ENCODE measurements at regions not wholly inside any gene's neighbourhood (a gene's known extent, or its start where the extent isn't known, plus 50 kb on each side); places are given as distances from the start of the nearest gene placed in this dataset.
A peak's percentile ranks its signal among the peaks of the same experiment; 100 is the strongest.
"Not testable (repeated sequence)": the region's sequence is repeated elsewhere in the genome, so short reads cannot be mapped to it uniquely, and the experiment has no call there.

DNA sequence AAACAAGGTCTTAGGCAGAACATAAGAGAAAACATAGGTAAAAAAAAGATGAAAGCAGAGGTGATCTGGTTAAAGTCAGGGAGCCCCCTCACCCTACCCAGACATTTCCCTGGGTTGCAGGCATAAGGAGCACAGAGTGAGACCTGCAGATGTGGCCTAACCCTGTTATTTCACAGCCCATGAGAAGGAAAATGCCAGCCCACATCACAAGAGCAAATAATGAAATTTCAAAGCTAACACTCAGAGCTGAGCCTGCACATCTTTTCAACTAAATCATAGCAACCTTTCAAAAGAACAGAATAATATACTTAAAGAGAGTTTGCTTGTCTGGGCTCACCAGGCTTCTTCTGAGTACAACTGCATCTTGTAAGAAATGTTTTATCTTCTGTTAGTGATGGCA lies 295.4 kb downstream of the RPAP3 start:
- no peak for DNase-seq (ENCODE audit: low read depth in 2 of 2)

DNA sequence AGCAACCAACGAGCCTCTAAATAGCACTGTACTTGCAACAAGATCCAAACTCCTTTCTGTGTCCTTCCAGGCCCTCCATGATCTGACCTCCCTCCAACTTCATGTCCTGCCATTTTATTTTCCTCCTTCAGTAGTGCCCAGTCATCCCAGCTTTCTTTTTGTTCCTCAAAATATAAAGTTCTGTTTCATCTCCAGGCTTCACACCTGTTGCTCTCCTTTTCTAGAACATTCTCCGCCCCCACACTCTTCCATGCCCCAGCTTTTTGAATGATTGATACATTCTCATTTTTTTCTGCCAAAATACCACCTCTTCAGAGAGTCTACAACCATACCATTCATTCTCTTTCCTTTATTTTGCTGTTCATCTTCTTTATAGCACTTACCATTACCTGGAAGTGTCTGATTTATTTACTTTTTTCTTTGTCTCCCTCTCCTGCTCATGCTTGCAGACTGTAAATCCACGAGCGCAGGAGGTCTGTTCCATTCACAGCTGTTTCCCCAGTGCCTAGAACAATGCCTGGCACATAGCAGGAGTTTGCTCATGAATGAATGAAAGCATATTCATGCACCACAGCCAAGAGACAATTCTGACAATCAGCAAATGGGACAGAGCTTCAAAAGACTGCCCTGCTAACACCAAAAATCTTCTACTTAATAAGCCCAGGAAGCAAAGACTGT lies 296.4 kb downstream of the RPAP3 start:
- DNase-seq (ENCODE audit: low read depth in 2 of 2), result no peak

DNA sequence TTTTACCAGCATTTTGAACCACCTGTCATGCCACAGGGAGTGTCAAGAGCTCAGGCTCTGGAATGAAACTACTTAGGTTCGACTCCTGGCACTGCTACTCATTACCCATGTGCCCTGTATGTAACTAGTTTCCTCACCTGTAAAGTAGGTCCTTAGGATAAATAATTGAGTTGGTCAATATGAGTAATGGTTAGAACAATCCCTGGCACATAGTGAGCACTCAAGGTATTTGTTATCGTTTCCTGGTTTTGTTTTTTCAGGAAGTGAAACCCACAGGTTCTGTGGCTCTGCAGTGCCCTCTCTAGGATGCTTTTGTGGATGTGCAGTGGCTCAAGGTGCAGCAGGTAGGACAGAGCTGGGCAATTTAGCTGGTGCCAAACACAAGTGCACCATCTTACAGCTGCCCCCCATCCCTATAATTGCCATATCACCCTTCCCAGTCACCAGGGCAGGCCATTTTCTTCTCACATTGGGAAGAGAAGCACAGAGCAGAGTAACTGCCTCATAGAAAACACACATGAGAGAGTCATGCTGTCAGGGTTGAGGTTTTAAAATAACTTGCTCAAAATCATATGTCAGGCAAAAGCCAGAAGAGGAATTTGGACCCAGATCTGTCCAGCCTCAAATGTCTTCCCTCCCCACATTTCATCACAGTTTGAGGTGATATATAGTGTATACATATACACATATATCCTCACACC lies 297.5 kb downstream of the RPAP3 start:
- DNase-seq (ENCODE audit: low read depth in 2 of 2), result no peak

DNA sequence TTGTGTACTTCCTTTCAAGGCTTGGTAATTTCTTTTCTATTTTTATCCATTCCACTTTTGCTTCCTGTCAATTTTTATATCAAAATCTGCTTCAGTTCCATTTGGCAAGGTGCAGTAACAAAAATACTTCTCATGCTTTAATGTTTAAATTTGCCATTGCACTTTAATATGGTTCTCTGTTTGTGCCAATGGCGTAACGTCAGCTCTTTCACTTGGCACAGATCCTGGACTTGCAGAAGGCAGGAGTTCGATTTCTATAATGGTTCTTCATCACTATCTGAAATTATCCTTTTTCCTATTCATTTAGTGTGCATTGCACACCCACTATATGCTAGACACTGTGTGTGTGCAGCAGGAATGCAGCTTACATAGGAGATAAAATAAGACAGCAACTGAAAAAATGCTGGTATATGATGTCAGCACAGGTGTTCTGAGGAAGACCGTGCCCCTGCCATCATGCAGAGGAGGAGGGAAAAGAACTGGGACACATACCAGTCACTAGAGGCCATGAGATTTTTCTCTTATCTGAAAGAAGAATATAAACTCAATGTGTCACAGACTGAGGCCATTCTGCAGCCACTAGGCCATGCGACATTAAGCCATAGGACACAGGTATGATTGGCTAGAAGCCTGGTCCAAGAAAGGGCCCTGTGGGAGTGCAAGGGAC lies 298.2 kb downstream of the RPAP3 start:
- DNase-seq (ENCODE audit: low read depth in 2 of 2), result no peak

DNA sequence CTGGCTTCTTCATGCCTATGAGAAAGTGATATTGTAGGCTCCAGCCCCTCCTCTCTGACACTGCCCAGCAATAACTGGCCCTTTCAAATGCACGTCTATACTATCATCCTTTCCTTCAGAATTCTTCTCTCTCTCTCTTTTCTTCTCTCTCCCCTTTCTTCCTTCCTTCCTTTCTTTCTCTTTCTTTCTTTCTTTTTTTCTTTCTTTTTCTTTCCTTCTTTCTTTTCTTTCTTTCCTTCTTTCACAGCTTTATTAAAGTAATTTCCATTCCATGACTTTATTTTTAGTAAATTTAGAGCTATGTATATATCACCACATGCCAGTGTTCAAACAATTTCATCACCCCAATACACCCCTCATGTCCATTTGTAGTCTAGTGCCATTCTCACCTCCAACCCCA lies 302.1 kb downstream of the RPAP3 start:
- no peak for DNase-seq (ENCODE audit: low read depth in 2 of 2)

DNA sequence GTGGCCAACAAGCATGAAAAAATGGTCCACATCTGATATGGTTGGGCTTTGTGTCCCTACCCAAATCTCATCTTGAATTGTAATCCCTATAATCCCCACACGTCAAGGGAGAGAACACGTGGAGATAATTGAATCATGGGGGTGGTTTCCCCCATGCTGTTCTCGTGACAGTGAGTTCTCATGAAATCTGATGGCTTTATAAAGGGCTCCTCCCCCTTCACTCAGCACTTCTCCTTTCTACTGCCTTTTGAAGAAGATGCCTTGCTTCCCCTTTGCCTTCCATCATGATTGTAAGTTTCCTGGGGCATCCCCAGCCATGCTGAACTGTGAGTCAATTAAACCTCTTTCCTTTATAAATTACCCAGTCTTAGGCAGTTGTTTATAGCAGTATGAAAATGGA lies 304.6 kb downstream of the RPAP3 start:
- DNase-seq (ENCODE audit: low read depth in 2 of 2), result not testable (repeated sequence)

DNA sequence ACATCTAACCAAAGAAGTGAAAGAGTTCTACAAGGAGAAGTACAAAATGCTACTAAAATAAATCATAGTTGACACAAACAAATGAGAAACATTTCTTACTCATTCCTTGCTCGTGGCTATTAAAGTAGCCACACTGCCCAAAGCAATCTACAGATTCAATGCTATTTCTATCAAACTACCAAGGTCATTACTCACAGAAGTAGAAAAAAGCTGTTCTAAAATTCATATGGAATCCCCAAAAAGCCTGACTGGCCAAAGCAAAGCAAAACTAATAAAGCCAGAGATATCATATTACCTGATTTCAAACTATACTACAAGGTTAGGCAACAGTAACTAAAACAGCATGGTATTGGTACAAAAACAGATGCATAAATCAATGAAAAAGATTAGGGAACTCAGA lies 305.6 kb downstream of the RPAP3 start:
- no peak for DNase-seq (ENCODE audit: low read depth in 2 of 2)

DNA sequence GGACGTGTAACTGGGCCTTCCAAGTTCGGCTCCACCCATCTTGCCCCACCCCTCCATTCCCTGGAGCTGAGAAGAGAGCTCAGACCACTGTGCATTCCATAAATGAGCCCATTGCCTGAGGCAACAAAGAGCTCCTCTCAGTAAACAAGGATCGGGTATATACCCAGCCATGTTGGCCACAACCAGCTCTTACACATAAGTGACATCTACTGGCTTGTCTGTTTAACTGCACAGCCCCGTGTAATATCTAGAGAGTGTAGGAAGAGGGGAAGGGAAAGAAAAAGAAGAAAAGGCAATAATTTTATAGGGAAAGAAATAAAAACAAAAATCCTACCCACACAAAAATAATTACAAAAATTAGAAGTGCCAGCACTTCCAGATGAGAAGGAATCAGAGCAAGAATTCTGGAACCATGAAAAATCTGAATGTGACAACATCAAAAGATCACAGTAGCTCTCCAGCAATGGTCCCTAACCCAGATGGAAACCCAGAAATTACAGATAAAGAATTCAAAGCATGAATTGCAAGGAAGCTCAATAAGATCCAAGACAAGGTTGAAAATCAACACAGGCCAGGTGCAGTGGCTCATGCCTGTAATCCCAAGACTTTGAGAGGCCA lies 308.1 kb downstream of the RPAP3 start:
- DNase-seq (ENCODE audit: low read depth in 2 of 2), result no peak

DNA sequence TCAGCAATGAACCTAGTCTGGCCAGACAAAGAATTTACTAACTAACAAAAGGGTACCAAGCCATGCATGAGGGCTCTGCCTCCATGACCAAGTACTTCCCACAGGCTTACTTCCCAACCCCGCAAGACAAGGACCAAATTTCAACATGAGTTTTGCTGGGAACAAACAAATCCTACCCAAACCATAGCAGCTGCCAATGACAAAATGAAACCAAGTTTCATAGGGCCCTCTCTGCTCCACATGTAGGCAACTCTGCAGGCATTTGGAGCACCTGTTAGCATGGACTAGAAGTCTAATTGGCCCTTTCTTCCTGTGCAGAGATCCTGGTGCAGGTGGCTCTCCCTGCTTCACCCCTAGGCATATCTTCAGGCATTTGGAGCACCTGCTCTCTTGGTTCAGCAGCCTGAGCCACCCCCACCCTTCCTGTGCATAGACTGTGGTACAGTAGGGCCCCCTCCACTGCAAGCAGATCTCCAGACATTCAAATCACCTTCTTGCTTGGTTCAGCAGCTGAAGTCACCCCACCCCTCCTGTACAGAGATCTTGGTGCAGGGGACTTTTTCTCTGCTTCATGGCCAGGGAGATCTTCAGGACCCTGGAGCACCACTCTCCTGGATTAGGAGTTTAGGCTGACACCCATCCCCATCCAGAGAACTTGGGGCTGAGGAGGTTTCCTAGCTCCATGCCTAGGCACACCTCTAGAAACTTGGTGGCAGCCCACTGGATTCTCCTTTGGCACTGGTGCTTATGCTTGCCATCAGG lies 308.7 kb downstream of the RPAP3 start:
- DNase-seq (ENCODE audit: low read depth in 2 of 2), result no peak

DNA sequence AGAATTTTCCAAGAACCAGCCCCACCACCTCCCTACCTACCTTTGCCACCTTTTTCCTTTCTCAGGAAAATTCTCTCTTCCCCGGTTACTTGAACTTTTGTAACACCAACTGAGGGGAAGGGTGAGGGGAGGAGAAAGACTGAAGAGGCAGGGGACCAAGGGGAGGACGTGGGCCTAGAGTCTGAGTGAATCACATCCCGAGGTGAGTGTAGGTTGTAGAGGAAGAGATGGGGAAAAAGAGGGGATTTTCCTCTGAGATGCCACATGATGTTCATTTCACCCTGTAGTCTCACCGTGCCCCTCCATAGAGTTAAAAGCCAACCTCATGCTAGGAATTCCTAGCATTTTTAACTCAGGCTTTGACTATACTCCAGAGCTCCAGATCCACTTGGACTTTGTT lies 311.8 kb downstream of the RPAP3 start:
- no peak for DNase-seq (ENCODE audit: low read depth in 2 of 2)

DNA sequence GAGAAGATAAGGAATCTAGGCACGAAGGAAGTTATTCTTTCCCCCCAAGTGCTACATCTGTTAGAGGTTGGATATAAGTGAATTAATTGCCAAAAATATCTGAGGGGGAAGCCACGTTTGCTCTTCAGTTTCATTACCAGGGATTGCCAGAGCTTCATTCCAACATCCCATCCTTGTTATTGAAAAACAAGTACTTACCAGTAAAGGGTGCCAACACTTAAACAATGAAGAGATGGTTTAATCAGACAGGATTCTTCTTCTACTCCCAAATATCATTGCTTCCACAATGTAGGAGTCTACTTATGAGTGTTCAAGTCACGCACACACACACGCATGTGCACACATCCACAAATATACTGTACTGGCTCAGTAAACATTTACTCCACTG lies 312.4 kb downstream of the RPAP3 start:
- no peak for DNase-seq (ENCODE audit: low read depth in 2 of 2)

DNA sequence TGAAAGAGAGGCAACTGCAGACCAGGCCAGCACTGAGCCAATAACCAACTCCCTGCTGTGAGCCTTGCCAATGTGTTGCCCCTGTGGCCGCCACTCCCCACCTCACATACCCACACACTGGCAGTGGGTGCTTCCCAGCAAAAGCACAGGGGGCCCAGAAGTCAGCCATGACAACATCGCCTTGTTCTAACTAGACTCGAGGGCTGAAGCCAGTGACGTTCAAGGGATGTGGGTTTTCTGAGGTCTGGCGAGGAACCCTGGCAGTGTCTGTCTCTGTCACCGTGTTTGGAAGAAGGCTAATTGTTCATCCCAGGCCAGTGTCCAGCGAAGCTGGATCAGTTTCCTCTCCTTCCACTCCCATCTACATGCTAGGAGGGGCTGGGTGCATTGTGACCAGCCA lies 311.8 kb upstream of the AMIGO2 start:
- DNase-seq (ENCODE audit: low read depth in 2 of 2), result peak in 1 of 2 donors; percentile 60

DNA sequence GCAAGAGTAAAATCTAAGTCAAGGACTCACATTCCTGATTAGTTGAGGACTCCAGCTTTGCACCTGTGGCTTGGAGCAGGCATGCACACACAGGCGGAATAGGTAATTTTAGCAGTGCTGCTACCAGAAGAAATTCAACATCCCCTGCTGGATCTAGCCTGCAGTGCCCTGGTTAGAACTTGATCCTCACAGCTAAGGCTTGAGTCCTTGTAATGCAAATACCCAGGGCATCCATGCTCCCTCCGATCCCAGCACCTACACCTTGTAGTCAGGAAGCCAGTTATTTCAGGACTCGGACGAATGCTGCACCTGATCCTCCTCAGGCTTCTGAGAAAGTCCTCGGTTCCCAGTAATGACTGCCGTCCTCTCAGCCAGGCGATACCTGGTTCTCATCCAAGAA lies 309.0 kb upstream of the AMIGO2 start:
- DNase-seq (ENCODE audit: low read depth in 2 of 2), result no peak

DNA sequence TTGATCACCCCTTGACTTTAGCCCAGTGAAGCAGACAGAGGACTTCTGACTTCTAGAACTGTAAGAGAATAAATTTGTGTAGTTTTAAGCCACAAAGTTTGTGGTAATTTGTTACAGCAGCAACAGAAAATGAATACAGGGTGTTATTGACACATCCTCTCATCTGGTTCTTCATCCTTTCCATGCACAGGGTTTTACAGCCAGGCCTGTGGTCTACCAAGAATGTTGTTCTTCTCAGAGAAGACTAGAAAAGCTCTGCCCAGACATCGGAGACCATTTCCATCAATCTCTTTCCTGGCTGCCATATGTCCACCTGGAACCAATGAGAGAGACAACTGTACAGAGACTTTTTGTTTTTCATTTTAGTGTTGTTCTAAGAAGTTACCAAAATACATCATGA lies 308.2 kb upstream of the AMIGO2 start:
- DNase-seq (ENCODE audit: low read depth in 2 of 2), result no peak

DNA sequence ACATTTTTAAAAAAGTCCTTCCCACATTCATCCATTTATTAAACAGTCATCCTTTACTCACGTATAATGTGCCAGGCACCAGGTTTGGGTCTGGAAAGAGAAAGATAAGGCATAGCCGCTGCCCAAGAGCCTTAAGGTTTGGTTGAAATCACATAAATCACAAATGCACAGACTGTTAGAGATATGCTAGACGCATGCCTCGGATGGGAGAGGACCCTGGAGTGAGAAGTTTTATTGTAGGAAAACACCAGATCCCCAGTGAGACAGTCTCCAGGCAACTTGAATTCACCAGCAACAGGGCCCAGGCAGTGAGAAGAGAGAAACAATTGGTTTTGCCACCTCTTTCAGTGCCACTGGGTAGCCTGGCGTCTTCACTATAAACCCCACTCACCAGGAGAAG lies 305.9 kb upstream of the AMIGO2 start:
- no peak for DNase-seq (ENCODE audit: low read depth in 2 of 2)

DNA sequence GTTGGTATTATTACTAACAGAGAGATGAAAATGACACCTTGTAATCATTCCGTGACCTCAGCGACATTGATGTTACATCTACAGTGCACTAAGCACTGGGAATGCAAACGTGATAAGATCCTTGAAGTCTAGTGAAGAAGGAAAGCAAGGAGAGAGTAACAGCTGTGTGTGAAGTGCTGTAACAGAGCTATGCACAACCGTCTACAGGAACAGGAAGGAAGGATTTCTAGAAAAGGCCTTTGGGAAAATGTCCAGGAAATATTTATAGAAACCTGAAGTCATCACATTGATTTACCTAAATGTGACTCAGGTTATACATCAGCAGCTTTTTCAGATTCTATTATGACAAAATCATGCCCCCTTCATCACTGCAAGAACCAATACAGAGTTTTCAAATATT lies 304.2 kb upstream of the AMIGO2 start:
- no peak for DNase-seq (ENCODE audit: low read depth in 2 of 2)

DNA sequence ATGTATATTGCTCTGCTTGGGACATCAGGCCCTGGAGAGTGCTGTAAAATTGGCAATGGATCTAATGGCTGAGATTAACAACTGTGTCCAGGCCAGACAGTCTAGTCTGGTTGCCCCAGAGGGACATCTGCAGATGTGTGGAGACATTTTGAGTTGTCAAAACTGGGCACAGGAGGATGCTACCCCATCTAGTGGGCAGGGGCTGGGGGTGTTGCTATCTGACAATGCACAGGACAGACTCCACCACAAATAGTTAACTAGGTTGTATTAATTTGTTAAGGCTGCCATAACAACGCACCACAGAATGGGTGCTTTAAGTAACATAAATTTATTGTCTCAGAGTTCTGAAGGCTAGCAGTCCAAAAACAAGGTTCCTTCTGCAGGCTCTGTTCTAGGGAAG lies 302.5 kb upstream of the AMIGO2 start:
- no peak for DNase-seq (ENCODE audit: low read depth in 2 of 2)

DNA sequence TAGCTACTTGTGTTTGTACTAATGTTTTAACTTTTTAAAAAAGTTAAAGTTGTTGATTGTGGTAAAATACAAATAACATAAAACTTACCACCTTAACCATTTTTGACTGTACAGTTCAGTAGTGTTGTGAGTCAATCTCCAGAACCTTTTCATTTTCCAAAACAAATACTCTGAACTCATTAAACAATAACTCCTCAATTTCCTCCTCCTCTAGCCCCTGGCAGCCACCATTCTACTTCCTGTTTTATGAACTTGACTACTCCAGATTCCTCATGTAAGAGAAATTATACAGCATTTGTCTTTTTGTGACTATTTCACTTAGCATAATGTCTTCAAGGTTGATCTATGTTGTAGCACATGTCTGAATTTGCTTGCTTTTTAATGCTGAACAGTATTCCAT lies 299.1 kb upstream of the AMIGO2 start:
- no peak for DNase-seq (ENCODE audit: low read depth in 2 of 2)

DNA sequence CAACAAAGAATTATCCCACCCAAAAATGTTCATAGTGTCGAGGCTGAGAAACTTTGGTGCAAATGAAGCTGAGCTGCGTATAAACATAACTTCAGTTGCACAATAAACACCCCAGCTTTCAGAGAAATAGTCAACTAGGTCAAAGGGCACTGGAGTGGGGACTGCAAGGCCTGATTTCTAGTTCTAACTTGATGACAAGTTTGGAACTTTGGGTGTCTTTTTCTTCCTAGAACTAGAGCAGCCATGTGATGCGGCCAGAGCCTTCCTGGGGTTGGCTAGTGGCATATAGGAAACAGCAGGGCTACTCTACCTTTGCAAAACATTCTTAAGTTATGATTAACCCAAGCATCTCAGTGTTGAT lies 298.4 kb upstream of the AMIGO2 start:
- DNase-seq (ENCODE audit: low read depth in 2 of 2), result no peak

DNA sequence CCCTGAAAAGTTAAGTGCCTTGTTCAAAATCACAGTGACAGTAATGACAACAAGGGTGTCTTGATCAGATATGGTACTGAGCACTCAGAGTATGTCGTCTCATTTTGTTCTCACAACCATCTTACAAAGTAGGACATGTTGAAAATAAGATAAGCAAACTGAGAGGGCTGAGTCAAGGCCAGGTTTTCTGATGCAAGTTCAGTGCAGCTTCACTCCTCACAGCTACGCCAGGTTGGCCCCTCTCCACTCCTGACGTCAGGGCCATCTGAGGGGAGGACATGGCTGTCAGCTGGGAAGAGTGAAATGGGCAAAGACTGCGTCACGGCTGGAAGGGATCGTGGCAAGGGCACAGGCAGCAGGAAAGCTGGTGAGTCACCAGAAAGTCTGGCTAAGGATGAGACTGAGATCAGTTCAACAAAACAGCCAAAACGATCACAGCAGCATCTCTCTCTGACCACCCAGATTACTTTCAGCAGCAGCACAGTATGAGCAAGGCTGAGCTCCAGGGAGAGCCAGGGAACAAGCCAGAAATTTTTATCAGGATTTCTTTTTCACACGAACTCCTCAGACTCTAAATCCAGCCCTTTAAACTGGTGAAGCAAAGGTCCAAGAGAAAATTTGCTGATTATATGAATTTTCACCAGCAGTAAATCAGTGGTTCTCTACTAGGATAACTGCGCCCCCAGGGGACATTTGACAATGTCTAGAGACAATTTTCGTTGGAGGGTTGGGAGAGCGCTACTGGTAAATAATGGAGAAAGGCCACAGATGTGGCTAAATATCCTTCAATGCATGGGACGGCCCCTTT lies 297.9 kb upstream of the AMIGO2 start:
- DNase-seq (ENCODE audit: low read depth in 2 of 2), result no peak

DNA sequence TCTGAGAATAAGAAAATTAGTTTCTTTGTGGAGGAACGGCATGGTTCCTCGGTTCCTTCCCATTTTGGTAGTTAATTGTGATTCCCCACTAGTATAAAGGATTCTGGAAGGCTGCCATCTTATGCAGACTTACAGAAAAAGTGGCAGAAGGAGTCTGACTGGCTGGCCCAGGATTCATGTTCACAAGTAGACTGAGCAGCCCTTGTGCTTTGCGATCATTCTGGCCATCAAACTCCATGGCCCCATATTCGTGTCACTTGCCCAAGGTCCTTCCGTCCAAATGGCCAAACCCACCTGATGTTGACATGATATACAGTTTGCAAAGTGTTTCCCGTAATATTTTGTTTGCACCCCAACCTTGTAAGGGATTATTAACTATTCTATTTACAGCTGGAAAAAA lies 297.2 kb upstream of the AMIGO2 start:
- no peak for DNase-seq (ENCODE audit: low read depth in 2 of 2)
